ENCODE measurements at regions not wholly inside any gene's neighbourhood (a gene's known extent, or its start where the extent isn't known, plus 50 kb on each side); places are given as distances from the start of the nearest gene placed in this dataset.

DNA sequence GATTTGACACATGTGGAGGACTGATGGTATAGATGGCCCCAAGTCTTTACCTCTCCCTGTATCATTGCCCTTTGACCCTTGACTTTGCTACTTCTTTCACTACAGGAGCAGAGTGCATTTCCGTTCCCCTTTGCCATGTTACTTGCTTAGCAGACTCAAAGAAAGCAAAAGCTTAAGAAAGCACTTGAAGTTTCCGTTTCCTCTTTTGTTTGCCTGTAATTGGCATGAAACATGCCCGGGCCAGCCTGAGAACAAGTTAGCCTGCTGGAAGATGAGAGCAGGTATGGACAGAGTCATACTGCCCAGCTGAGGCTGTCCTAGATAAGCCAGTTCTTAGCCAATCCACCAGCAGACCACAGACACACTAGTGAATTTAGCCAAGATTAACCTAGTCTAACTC is 206.0 kb downstream of the BCOR start:
- no peaks in the 10 kb centered on the region for H3K23me2 ChIP-seq (ENCODE audit: insufficient read length, low read depth, low read length, poor library complexity, severe bottlenecking)
- no peak overlapping the region for H2BK20ac ChIP-seq (ENCODE audit: low read depth, low read length, poor library complexity, severe bottlenecking)
- H4K20me1 ChIP-seq (ENCODE audit: control insufficient read depth, insufficient read depth, insufficient read length), result no peaks in the 10 kb centered on the region
- no peak overlapping the region for H3K4me2 ChIP-seq (ENCODE audit: insufficient read depth, insufficient read length, low read length)
- no peak overlapping the region for H3K4ac ChIP-seq (ENCODE audit: low read depth, low read length)
- no CpG with 5 or more reads among the region's 3 CpGs for WGBS (ENCODE audit: extremely low coverage, insufficient read length, low lambda C conversion rate)
- H3K27me3 ChIP-seq (ENCODE audit: insufficient read depth, low read length), result no peaks in the 10 kb centered on the region
- no peak overlapping the region for H3T11ph ChIP-seq (ENCODE audit: low read length)
- H4K8ac ChIP-seq (replicated peaks; ENCODE audit: insufficient read length, low read depth, low read length), result no peak overlapping the region
- H3K4me1 ChIP-seq (ENCODE audit: insufficient read depth, low read length), result no peaks in the 10 kb centered on the region; the same call in 1 of the 2 replicates
- no peak overlapping the region for H3K14ac ChIP-seq (ENCODE audit: insufficient read depth, low read length)
- no peak overlapping the region for H3K9ac ChIP-seq (ENCODE audit: extremely low read depth, insufficient read length, low read length)
- no peak overlapping the region for H4K91ac ChIP-seq (ENCODE audit: insufficient read length, low read depth, low read length)
- no peak overlapping the region for H2BK5ac ChIP-seq (ENCODE audit: insufficient read length, low read length)
- H3K56ac ChIP-seq (ENCODE audit: insufficient read length, low read depth, low read length), result no peak overlapping the region
- TF ChIP-seq, protein P1, sequence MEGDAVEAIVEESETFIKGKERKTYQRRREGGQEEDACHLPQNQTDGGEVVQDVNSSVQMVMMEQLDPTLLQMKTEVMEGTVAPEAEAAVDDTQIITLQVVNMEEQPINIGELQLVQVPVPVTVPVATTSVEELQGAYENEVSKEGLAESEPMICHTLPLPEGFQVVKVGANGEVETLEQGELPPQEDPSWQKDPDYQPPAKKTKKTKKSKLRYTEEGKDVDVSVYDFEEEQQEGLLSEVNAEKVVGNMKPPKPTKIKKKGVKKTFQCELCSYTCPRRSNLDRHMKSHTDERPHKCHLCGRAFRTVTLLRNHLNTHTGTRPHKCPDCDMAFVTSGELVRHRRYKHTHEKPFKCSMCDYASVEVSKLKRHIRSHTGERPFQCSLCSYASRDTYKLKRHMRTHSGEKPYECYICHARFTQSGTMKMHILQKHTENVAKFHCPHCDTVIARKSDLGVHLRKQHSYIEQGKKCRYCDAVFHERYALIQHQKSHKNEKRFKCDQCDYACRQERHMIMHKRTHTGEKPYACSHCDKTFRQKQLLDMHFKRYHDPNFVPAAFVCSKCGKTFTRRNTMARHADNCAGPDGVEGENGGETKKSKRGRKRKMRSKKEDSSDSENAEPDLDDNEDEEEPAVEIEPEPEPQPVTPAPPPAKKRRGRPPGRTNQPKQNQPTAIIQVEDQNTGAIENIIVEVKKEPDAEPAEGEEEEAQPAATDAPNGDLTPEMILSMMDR (conservative IDR thresholded peaks at IDR 0.05), result no peak
- H2AFZ ChIP-seq (ENCODE audit: low read length), result no peak overlapping the region
- DNase-seq, result no peak
- peaks cover 73 to 76% of the 10 kb centered on the region in 2 experiments for H3K9me3 Mint-ChIP-seq
- no peak overlapping the region for H2BK15ac ChIP-seq (ENCODE audit: low read depth, low read length)
- no peaks in the 10 kb centered on the region for H3K79me1 ChIP-seq (ENCODE audit: insufficient read depth, low read depth, low read length, poor library complexity, severe bottlenecking)
- no peak overlapping the region for H3K4me3 Mint-ChIP-seq
- H3K23ac ChIP-seq (ENCODE audit: insufficient read length, low read depth, low read length), result no peak overlapping the region
- H3K36me3 Mint-ChIP-seq (ENCODE audit: insufficient read depth in 1 of 3, low read depth in 3 of 3), result peaks cover 0 to 5% (median 5%) of the 10 kb centered on the region in 3 experiments; a peak in 3 of 7 replicates
- H3K27ac Mint-ChIP-seq, result no peak overlapping the region
- no peaks in the 10 kb centered on the region for H3K9me3 ChIP-seq (ENCODE audit: control insufficient read depth, low read depth, low read length)
- H3K79me2 ChIP-seq (ENCODE audit: insufficient read depth, low read length), result no peaks in the 10 kb centered on the region
- H3K27me3 Mint-ChIP-seq (ENCODE audit: low read depth), result peaks cover under 1% of the 10 kb centered on the region
- no peak overlapping the region for H3K27ac ChIP-seq (ENCODE audit: insufficient read length, low read depth, low read length)
- H2AK5ac ChIP-seq (ENCODE audit: insufficient read length, low read length), result no peak overlapping the region
- H2BK12ac ChIP-seq (ENCODE audit: insufficient read length, low read depth, low read length), result no peak overlapping the region
- no peak overlapping the region for H3K18ac ChIP-seq (ENCODE audit: insufficient read length, low read depth, low read length)
- H3K4me1 Mint-ChIP-seq, result peaks cover 15 to 28% of the 10 kb centered on the region in 2 experiments
- no peak overlapping the region for H2BK120ac ChIP-seq (ENCODE audit: low read depth, low read length, poor library complexity, severe bottlenecking)
- H4K5ac ChIP-seq (ENCODE audit: insufficient read length, low read depth, low read length), result no peak overlapping the region

Measured in H9 (cell line).